ENCODE measurements at regions not wholly inside any gene's neighbourhood (a gene's known extent, or its start where the extent isn't known, plus 50 kb on each side); places are given as distances from the start of the nearest gene placed in this dataset.

DNA sequence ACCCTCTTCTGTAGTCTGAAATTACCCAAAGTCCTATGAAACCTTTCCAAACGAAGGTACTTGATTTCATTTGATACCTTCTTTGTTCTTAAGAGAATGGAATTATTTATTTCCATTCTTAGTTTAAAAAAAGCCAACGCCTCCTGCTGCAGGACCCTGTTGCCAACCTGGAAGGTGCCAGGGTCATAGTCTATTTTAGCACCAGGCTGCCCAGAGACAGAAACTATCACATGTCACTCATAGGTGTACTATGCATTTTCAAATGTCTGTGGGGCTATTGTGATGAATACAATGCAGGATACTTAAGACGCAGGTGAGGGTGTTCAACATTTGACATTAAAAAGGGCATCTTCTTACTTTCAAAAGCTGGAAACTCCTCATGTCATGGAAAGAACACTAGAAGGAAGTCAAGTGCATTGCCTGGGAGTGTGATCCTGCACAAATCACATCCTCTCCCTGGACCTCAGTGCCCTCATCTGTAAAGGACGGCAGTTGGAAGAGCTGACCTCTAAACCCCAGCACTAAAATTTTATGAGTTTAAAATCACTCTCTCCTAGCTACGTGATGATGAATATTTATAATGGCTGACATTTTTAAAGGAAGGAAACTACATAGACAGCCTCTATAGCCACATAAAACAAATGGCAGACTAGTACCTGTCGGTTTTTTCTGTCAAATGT, 107.3 kb upstream of the SYT6 start:
- TF ChIP-seq, protein P1, sequence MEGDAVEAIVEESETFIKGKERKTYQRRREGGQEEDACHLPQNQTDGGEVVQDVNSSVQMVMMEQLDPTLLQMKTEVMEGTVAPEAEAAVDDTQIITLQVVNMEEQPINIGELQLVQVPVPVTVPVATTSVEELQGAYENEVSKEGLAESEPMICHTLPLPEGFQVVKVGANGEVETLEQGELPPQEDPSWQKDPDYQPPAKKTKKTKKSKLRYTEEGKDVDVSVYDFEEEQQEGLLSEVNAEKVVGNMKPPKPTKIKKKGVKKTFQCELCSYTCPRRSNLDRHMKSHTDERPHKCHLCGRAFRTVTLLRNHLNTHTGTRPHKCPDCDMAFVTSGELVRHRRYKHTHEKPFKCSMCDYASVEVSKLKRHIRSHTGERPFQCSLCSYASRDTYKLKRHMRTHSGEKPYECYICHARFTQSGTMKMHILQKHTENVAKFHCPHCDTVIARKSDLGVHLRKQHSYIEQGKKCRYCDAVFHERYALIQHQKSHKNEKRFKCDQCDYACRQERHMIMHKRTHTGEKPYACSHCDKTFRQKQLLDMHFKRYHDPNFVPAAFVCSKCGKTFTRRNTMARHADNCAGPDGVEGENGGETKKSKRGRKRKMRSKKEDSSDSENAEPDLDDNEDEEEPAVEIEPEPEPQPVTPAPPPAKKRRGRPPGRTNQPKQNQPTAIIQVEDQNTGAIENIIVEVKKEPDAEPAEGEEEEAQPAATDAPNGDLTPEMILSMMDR (IDR thresholded peaks at IDR 0.05), result no peak
- H3K27ac ChIP-seq, result no peak overlapping the region
- no peak overlapping the region for H3K4me3 ChIP-seq
- DNase-seq (ENCODE audit: low spot score), result no peak

DNA sequence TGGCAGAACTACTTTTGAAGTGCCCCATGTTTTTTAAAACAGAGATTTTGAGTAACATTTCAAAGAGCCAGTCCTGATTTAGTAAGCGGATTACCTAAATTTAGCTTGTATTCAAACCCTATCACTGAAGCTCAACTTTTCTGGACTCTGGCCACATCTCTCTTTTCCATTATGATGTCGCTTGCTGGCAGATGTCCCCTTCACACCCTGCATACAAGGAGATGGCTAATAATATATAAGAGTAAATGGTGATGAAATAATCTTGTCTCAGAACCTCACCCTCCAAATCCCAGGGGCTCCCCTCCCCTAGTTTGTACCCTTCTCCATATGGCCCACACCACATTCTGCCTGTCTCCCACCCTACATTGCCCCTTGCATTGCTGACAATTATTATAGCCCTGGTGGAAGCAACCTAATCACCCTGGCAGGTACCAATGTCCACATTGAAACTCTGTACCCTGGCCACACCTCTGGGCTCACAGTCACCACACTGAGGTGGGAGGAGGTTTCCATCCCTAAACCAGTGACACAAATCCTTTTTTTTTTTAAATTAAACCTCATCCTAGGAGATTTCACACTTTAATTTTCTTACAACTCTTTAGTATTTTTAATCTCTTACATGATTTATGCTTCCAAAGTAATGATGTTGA, 106.0 kb upstream of the SYT6 start:
- TF ChIP-seq, protein P1 (IDR thresholded peaks at IDR 0.05), result no peak
- Histone ChIP-seq H3K4me3 (no peak overlapping the region), H3K27ac (no peak overlapping the region)
- no peak for DNase-seq (ENCODE audit: low spot score)

DNA sequence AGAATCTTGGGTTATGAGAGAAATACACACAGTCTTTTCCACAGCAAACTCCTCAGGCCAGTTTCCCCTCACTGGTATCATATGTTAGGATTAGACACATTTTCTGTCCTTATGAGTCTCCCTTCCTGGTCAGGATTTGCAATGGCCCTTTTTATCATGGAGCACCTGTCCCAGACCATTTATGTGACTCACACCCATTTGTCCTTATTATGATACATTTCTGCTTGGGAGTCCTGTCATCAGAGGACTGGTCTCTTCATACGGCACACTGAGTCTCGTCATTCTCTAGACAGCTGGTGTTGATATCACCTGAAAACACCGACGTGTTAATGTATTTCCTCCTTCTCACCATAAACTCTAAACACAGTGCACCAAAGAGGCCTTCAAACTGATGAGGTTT, 105.0 kb upstream of the SYT6 start:
- TF ChIP-seq, protein P1 (IDR thresholded peaks at IDR 0.05), result no peak
- Histone ChIP-seq H3K4me3 (no peak overlapping the region), H3K27ac (no peak overlapping the region)
- no peak for DNase-seq (ENCODE audit: low spot score)

DNA sequence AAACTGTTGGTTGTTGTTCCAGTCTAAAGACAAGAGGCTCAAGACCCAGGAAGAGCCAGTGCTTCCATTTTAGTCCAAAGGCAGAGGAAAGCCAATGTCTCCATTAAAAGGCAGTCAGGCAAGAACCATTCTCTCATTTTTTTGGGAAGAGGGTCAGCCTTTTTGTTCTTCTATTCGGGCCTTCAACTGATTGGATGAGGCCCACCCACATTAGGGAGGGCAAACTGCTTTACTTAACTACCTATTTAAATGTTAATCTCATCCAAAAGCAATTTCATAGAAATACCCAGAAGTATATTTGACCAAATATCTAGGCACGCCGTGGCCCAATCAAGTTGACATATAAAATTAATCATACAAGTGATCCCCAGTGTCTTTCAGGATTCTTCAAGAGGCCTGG, 104.4 kb upstream of the SYT6 start:
- no peak for DNase-seq (ENCODE audit: low spot score)
- Histone ChIP-seq H3K4me3 (no peak overlapping the region), H3K27ac (no peak overlapping the region)
- TF ChIP-seq, protein P1 (IDR thresholded peaks at IDR 0.05), result no peak

DNA sequence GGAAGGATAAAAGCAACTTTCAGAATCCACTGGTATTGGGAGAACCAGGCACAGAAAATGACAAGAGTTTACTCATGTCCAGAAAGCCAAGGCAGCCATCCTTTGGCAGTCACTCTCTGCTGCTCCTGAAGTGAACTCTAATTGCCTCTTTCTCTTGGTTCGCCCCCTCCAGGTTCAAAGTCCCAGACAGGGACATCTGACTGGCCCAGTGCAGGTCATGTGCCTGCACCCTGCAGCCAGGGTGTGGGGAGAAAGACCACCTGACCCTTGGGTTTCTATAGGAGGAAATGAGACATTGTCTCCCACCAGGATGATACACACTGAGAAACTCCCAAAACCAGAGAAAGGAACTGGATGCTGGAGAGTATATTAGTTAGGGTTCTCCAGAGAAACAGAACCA, 103.9 kb upstream of the SYT6 start:
- no peak overlapping the region for H3K27ac ChIP-seq
- H3K4me3 ChIP-seq, result no peak overlapping the region
- DNase-seq (ENCODE audit: low spot score), result no peak
- TF ChIP-seq, protein P1 (IDR thresholded peaks at IDR 0.05), result no peak

DNA sequence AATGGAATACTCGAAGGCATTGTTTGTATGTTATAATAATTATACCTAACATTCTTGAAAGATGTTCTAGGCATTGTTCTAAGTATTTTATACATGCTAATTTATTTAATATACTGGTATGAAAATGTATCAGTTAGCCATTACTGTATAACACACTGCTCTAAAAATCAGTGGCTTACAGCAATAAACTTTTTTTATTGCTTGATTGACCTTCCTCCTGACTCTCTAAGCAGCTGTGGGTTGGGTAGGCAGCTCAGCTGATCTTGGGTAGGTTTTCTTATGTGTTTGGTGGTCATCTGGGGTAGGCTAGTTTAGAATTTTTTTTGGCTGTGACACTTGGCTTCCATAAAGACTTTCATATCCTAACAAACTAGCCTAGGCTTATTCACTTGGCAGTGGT, 100.2 kb upstream of the SYT6 start:
- no peak overlapping the region for H3K4me3 ChIP-seq
- TF ChIP-seq, protein P1 (IDR thresholded peaks at IDR 0.05), result no peak
- no peak for DNase-seq (ENCODE audit: low spot score)
- H3K27ac ChIP-seq, result no peak overlapping the region

DNA sequence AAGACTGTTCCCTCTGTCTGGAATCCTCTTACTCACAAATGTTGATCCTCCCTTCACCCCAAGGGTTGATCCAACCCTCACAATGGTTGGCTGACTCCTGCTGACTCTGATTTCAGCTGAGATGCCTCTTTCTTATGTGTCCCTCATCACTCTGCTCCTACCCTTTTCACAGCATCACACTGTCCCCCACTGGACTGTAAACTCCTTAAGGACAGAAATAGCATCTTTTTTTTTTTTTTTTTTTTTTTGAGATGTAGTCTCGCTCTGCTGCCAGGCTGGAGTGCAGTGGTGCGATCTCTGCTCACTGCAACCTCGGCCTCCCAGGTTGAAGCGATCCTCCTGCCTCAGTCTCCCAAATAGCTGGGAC, 97.9 kb upstream of the SYT6 start:
- DNase-seq (ENCODE audit: low spot score), result no peak
- no peak overlapping the region for H3K27ac ChIP-seq
- H3K4me3 ChIP-seq, result no peak overlapping the region
- TF ChIP-seq, protein P1 (IDR thresholded peaks at IDR 0.05), result no peak
